ENCODE measurements at regions not wholly inside any gene's neighbourhood (a gene's known extent, or its start where the extent isn't known, plus 50 kb on each side); places are given as distances from the start of the nearest gene placed in this dataset.
"Not testable (repeated sequence)": the region's sequence is repeated elsewhere in the genome, so short reads cannot be mapped to it uniquely, and the experiment has no call there.

GRCh38 chr1:80214888-80215540 is 1208.5 kb upstream of the ADGRL4 start:
- no peak for DNase-seq (ENCODE audit: low spot score)
- intact Hi-C loops (cut with DNase I): no loop called here

- no peak for DNase-seq (ENCODE audit: low spot score)
- intact Hi-C loops (cut with DNase I): no loop called here
Measured at GRCh38 chr1:80212948-80213347, 1206.4 kb upstream of the ADGRL4 start.

- no peak for DNase-seq (ENCODE audit: low spot score)
- intact Hi-C loops (cut with DNase I): no loop called here
Measured at GRCh38 chr1:80211691-80212380, 1205.3 kb upstream of the ADGRL4 start.

GRCh38 chr1:80202118-80202517 is 1195.6 kb upstream of the ADGRL4 start:
- intact Hi-C loops (cut with DNase I): no loop called here
- DNase-seq (ENCODE audit: low spot score): no peak

GRCh38 chr1:80194221-80194620 is 1187.7 kb upstream of the ADGRL4 start:
- intact Hi-C loops (cut with DNase I): no loop called here
- no peak for DNase-seq (ENCODE audit: low spot score)

- intact Hi-C loops (cut with DNase I): no loop called here
- DNase-seq (ENCODE audit: low spot score): no peak
Measured at GRCh38 chr1:80181418-80181817, 1174.9 kb upstream of the ADGRL4 start.

- intact Hi-C loops (cut with DNase I): no loop called here
- DNase-seq (ENCODE audit: low spot score): no peak
Measured at GRCh38 chr1:80171631-80172030, 1165.1 kb upstream of the ADGRL4 start.

GRCh38 chr1:80170811-80171485 is 1164.4 kb upstream of the ADGRL4 start:
- DNase-seq (ENCODE audit: low spot score): no peak
- intact Hi-C loops (cut with DNase I): no loop called here

- DNase-seq (ENCODE audit: low spot score): no peak
- intact Hi-C loops (cut with DNase I): no loop called here
Measured at GRCh38 chr1:80164150-80164549, 1157.6 kb upstream of the ADGRL4 start.

GRCh38 chr1:80163686-80164085 is 1157.2 kb upstream of the ADGRL4 start:
- no peak for DNase-seq (ENCODE audit: low spot score)
- intact Hi-C loops (cut with DNase I): no loop called here

GRCh38 chr1:80158771-80159170 is 1152.2 kb upstream of the ADGRL4 start:
- no peak for DNase-seq (ENCODE audit: low spot score)
- intact Hi-C loops (cut with DNase I): no loop called here

GRCh38 chr1:80158266-80158665 is 1151.7 kb upstream of the ADGRL4 start:
- DNase-seq (ENCODE audit: low spot score): no peak
- intact Hi-C loops (cut with DNase I): no loop called here

GRCh38 chr1:80155371-80155770 is 1148.8 kb upstream of the ADGRL4 start:
- no peak for DNase-seq (ENCODE audit: low spot score)
- intact Hi-C loops (cut with DNase I): no loop called here

GRCh38 chr1:80154176-80154575 is 1147.6 kb upstream of the ADGRL4 start:
- no peak for DNase-seq (ENCODE audit: low spot score)
- intact Hi-C loops (cut with DNase I): no loop called here

GRCh38 chr1:80153762-80154161 is 1147.2 kb upstream of the ADGRL4 start:
- intact Hi-C loops (cut with DNase I): no loop called here
- DNase-seq (ENCODE audit: low spot score): no peak

- DNase-seq (ENCODE audit: low spot score): no peak
- intact Hi-C loops (cut with DNase I): no loop called here
Measured at GRCh38 chr1:80143361-80143760, 1136.8 kb upstream of the ADGRL4 start.

- intact Hi-C loops (cut with DNase I); DNase-seq (ENCODE audit: low spot score): not testable (repeated sequence)
Measured at GRCh38 chr1:80137946-80138602, 1131.5 kb upstream of the ADGRL4 start.

GRCh38 chr1:80113168-80114038 is 1106.9 kb upstream of the ADGRL4 start:
- intact Hi-C loops (cut with DNase I): no loop called here
- no peak for DNase-seq (ENCODE audit: low spot score)

GRCh38 chr1:80101159-80101558 is 1094.6 kb upstream of the ADGRL4 start:
- DNase-seq (ENCODE audit: low spot score): no peak
- intact Hi-C loops (cut with DNase I): no loop called here

- no peak for DNase-seq (ENCODE audit: low spot score)
- intact Hi-C loops (cut with DNase I): no loop called here
Measured at GRCh38 chr1:80099713-80100112, 1093.2 kb upstream of the ADGRL4 start.
